Lower leg skin (tissue), 3 donors: ENCODE measurements at regions not wholly inside any gene's neighbourhood (a gene's known extent, or its start where the extent isn't known, plus 50 kb on each side); places are given as distances from the start of the nearest gene placed in this dataset.

Source experiments
- CTCF ChIP-seq, 3 donors: fragments of 450-650 bp; IDR thresholded peaks; one replicate each; pipeline ENCODE4 v1.5.1; 2016; ENCODE audit warnings: antibody characterized with exemption in 3 of 3, mild to moderate bottlenecking in 3 of 3, moderate library complexity in 2 of 3
- POLR2A ChIP-seq, 2 donors: fragments of 450-650 bp; IDR thresholded peaks; one replicate each; pipeline ENCODE4 v1.6.1; 2016 to 2017; ENCODE audit warnings: antibody characterized with exemption in 2 of 2, mild to moderate bottlenecking in 1 of 2, moderate library complexity in 1 of 2

- TF ChIP-seq POLR2A (IDR thresholded peaks at IDR 0.05) (no peak), CTCF (IDR thresholded peaks at IDR 0.05) (no peak)
Measured at GRCh38 chr13:99884913-99885312, 86.7 kb downstream of the ZIC5 start.
